NOMO-1 treated with dmso at 0.1 percent for 144 hours (cell line): ENCODE measurements at regions not wholly inside any gene's neighbourhood (a gene's known extent, or its start where the extent isn't known, plus 50 kb on each side); places are given as distances from the start of the nearest gene placed in this dataset.
"Not testable (repeated sequence)": the region's sequence is repeated elsewhere in the genome, so short reads cannot be mapped to it uniquely, and the experiment has no call there.

Source experiments
- DNase-seq: peaks from one replicate; lab custom pipeline; 2025; ENCODE audit not compliant: unreplicated experiment; lab: John Stamatoyannopoulos, UW

- DNase-seq = no peak
These were observed 202.1 kb upstream of the SMIM30 start for GRCh38 chr7:113320419-113320818.

GRCh38 chr7:113314594-113314993 lies 196.2 kb upstream of the SMIM30 start:
- DNase-seq = no peak

- DNase-seq = no peak
These were observed 190.0 kb upstream of the SMIM30 start for GRCh38 chr7:113308399-113308798.

- no peak for DNase-seq
These were observed 188.8 kb upstream of the SMIM30 start for GRCh38 chr7:113307147-113307546.

- no peak for DNase-seq
These were observed 187.9 kb upstream of the SMIM30 start for GRCh38 chr7:113306302-113306701.

- no peak for DNase-seq
These were observed 185.8 kb upstream of the SMIM30 start for GRCh38 chr7:113304104-113304503.

GRCh38 chr7:113303388-113303787 lies 185.0 kb upstream of the SMIM30 start:
- not testable (repeated sequence) for DNase-seq

- no peak for DNase-seq
These were observed 183.6 kb upstream of the SMIM30 start for GRCh38 chr7:113301983-113302382.

- DNase-seq = no peak
These were observed 182.8 kb upstream of the SMIM30 start for GRCh38 chr7:113301141-113301540.

GRCh38 chr7:113299748-113300147 lies 181.4 kb upstream of the SMIM30 start:
- DNase-seq = no peak

GRCh38 chr7:113298501-113298900 lies 180.1 kb upstream of the SMIM30 start:
- DNase-seq = no peak

- DNase-seq = no peak
These were observed 176.4 kb upstream of the SMIM30 start for GRCh38 chr7:113294750-113295149.

- no peak for DNase-seq
These were observed 173.8 kb upstream of the SMIM30 start for GRCh38 chr7:113292105-113292504.

- no peak for DNase-seq
These were observed 172.7 kb upstream of the SMIM30 start for GRCh38 chr7:113291058-113291457.

- no peak for DNase-seq
These were observed 170.9 kb upstream of the SMIM30 start for GRCh38 chr7:113289140-113289740.

- no peak for DNase-seq
These were observed 167.1 kb upstream of the SMIM30 start for GRCh38 chr7:113285411-113285810.

- DNase-seq = no peak
These were observed 165.5 kb upstream of the SMIM30 start for GRCh38 chr7:113283861-113284260.

GRCh38 chr7:113282875-113283274 lies 164.5 kb upstream of the SMIM30 start:
- DNase-seq = no peak

- DNase-seq = no peak
These were observed 162.9 kb upstream of the SMIM30 start for GRCh38 chr7:113281223-113281622.

GRCh38 chr7:113279256-113279655 lies 160.9 kb upstream of the SMIM30 start:
- DNase-seq = no peak

- DNase-seq = no peak
These were observed 152.4 kb upstream of the SMIM30 start for GRCh38 chr7:113270790-113271189.

GRCh38 chr7:113269592-113269991 lies 151.2 kb upstream of the SMIM30 start:
- not testable (repeated sequence) for DNase-seq

GRCh38 chr7:113268757-113269156 lies 150.4 kb upstream of the SMIM30 start:
- no peak for DNase-seq
